IPS DF 6.9 (cell line): ENCODE measurements at regions not wholly inside any gene's neighbourhood (a gene's known extent, or its start where the extent isn't known, plus 50 kb on each side); places are given as distances from the start of the nearest gene placed in this dataset.

Experiments used
- DNase-seq: peaks from one replicate; pipeline ENCODE4 v3.0.0-alpha.2; 2013; ENCODE audit warnings: low read depth, low spot score
- H3K27ac ChIP-seq: one replicate; pipeline ENCODE4 v1.5.1; 2013; ENCODE audit warnings: low read length, control low read depth
- H3K27me3 ChIP-seq: 2 replicates; pipeline ENCODE4 v1.6.1; 2013; ENCODE audit warnings: mild to moderate bottlenecking, low read length; ENCODE audit not compliant: control insufficient read depth, insufficient read depth
- H3K36me3 ChIP-seq: 2 replicates; pipeline ENCODE4 v1.6.1; 2013; ENCODE audit warnings: low read length; ENCODE audit not compliant: control insufficient read depth, insufficient read depth
- H3K4me1 ChIP-seq: 2 replicates; pipeline ENCODE4 v1.6.1; 2013; ENCODE audit warnings: low read length; ENCODE audit not compliant: control insufficient read depth, insufficient read depth
- H3K4me3 ChIP-seq: 2 replicates; pipeline ENCODE4 v1.5.1; 2013; ENCODE audit warnings: mild to moderate bottlenecking, low read length
- H3K9me3 ChIP-seq: 2 replicates; pipeline ENCODE4 v1.6.1; 2013; ENCODE audit warnings: low read length, inconsistent platforms; ENCODE audit not compliant: control insufficient read depth, insufficient read depth
- WGBS: extraction: QIAGEN DNeasy Blood & Tissue Kit; methylation state at CpG from one replicate; pipeline ENCODE4 v1.1.7; 2013; ENCODE audit warnings: mixed read lengths, missing lambda C conversion rate; ENCODE audit not compliant: insufficient read length, insufficient coverage; 5-methylcytosine and 5-hydroxymethylcytosine counted together

- H3K4me1 ChIP-seq: peaks cover 2% of the 10 kb centered on the region; the same call in 1 of the 2 replicates
- WGBS: no CpG with 5 or more reads among the region's 12 CpGs
- DNase-seq: no peak
- no peak overlapping the region for H3K27ac ChIP-seq
- H3K36me3 ChIP-seq: no peaks in the 10 kb centered on the region
- H3K9me3 ChIP-seq: no peaks in the 10 kb centered on the region
- H3K27me3 ChIP-seq: no peaks in the 10 kb centered on the region
- no peak overlapping the region for H3K4me3 ChIP-seq
These were observed 579.6 kb downstream of the NLGN4X start for GRCh38 chrX:5648941-5649568.

DNA sequence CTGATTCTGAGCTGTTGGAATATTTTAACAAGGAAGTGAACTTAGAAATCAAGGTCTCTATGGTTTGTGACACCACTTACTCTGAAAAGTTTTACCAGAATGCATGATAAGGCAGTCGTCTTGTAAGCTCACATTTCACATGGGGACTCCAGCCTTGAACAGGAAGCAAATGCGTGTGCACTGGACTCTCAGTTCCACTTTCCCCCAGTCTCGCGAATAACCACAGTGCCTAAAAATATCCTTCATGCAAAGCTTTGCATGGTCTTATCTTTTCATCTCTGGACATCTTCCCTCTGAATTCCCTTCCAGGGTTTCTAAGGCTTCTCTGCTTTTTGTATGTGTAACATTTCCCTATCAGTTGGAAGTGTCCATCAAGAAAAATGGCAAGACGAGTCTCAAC lies 581.8 kb downstream of the NLGN4X start:
- Histone ChIP-seq H3K27me3 (no peaks in the 10 kb centered on the region), H3K4me1 (peaks cover 2% of the 10 kb centered on the region; the same call in 1 of the 2 replicates), H3K27ac (no peak overlapping the region), H3K9me3 (no peaks in the 10 kb centered on the region), H3K36me3 (no peaks in the 10 kb centered on the region), H3K4me3 (no peak overlapping the region)
- no CpG with 5 or more reads among the region's 5 CpGs for WGBS
- no peak for DNase-seq

DNA sequence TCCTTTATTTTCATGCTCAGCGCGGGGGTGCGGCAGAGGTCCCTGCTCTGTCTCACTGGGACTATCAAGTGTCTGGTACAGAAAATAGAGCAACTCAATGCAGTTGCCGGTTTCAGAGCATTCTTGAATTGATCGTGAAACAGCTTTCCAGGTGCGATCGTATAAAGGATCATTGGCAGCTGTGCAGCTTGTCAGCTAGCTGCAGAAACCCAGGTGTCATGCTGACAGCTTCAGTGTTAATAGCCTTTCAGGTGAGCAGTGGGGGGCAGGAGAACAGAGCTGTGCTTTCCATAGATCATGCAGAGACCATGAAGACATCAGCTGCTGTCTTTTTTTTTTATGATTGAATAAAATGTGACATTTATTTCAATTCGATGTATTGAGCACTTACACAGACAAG lies 583.9 kb downstream of the NLGN4X start:
- no peaks in the 10 kb centered on the region for H3K9me3 ChIP-seq
- peaks cover 2% of the 10 kb centered on the region; the same call in 1 of the 2 replicates for H3K4me1 ChIP-seq
- DNase-seq: no peak
- H3K27ac ChIP-seq: no peak overlapping the region
- H3K4me3 ChIP-seq: no peak overlapping the region
- no peaks in the 10 kb centered on the region for H3K36me3 ChIP-seq
- H3K27me3 ChIP-seq: no peaks in the 10 kb centered on the region
- no CpG with 5 or more reads among the region's 8 CpGs for WGBS

DNA sequence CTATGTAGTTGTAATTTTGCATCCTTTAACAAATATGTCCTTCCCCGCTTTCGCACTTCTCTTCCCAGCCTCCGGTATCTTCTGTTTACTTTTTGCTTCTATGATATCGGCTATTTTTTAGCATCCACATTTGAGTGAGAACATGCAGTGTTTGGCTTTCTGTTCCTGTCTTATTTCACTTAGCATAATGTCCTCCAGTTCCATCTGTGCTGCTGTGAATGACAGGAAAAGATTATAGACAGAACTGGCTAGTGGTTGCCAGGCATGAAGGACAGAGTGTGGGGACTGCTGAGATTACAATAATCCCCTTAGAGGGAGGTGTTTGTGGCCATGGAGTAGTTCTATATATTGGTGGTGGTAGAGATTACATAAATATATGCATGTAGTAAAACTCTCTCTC lies 588.6 kb downstream of the NLGN4X start:
- H3K9me3 ChIP-seq: no peaks in the 10 kb centered on the region
- no peak overlapping the region for H3K27ac ChIP-seq
- DNase-seq: no peak
- H3K4me1 ChIP-seq: no peaks in the 10 kb centered on the region
- WGBS: no CpG with 5 or more reads among the region's 4 CpGs
- H3K4me3 ChIP-seq: no peak overlapping the region
- no peaks in the 10 kb centered on the region for H3K27me3 ChIP-seq
- no peaks in the 10 kb centered on the region for H3K36me3 ChIP-seq

DNA sequence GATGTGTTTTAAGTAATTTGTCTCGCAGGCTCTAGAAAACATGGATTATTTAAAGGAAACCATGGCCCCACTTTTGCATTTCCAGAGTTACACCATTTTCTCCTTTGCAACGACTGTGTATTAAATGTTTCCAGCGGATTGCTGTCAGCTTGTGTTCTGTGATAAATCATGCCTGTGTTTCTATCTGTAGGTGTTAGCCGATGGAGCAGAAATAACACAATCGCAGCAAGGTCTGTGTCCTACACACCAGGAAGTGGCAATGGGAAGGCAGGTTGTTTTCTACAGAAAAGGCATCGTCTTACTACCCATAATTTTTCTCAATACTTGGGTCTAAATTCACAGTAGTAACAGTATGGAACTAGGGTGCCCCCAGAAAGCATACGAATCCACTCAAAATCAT lies 590.1 kb downstream of the NLGN4X start:
- no peak overlapping the region for H3K27ac ChIP-seq
- no peaks in the 10 kb centered on the region for H3K27me3 ChIP-seq
- no CpG with 5 or more reads among the region's 7 CpGs for WGBS
- no peak for DNase-seq
- no peak overlapping the region for H3K4me3 ChIP-seq
- H3K36me3 ChIP-seq: no peaks in the 10 kb centered on the region
- no peaks in the 10 kb centered on the region for H3K9me3 ChIP-seq
- no peaks in the 10 kb centered on the region for H3K4me1 ChIP-seq

- H3K4me1 ChIP-seq: no peaks in the 10 kb centered on the region
These were observed 595.8 kb downstream of the NLGN4X start for GRCh38 chrX:5632887-5633286.

DNA sequence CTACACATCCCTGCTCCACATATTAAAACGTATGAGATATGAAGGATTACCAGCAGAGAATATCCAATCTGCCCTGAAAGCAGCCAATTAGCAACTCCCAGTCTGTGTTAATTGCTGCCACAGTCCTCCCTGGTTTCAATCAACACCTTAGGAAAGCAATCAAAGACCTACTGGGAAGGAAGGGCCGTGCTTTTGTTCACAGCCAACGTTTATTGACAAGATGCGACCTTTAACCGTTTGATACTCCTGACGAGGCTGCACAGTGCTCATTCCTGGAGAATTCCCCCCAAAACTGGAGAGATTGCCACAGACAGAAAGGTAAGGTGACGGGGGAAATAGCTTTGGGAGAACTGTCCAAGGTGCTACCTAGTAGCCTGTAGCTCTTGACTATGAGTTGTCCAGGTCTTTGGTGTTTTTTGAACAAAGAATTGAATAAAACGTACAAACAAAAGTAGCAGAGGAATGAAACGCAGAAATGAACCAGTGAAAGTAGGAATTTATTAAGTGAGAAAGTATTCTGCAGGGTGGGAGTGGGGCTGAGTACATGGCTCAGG lies 596.5 kb downstream of the NLGN4X start:
- WGBS: no CpG with 5 or more reads among the region's 9 CpGs

More at GRCh38 chrX:5632887-5633286, 595.8 kb downstream of the NLGN4X start:
- H3K36me3 ChIP-seq: no peaks in the 10 kb centered on the region
- H3K27me3 ChIP-seq: no peaks in the 10 kb centered on the region
- DNase-seq: no peak
- H3K9me3 ChIP-seq: no peaks in the 10 kb centered on the region
- no peak overlapping the region for H3K4me3 ChIP-seq
- H3K27ac ChIP-seq: no peak overlapping the region

DNA sequence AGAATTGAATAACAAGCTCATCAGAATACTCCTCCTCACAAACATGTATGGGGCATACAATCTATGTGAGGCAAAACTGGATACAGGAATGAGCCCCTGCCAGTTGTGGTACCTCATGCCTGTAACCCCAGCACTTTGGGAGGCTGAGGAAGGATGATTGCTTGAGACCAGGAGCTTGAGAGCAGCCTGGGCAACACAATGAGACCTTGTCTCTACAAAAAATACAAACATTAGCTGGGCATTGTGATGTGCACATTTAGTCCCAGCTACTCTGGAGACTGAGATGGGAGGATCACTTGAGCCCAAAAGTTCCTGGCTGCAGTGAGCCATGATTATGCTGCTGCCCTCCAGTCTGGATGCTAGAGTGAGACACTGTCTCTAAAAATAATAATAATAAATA lies 611.0 kb downstream of the NLGN4X start:
- no peak for DNase-seq
- Histone ChIP-seq H3K4me1 (no peaks in the 10 kb centered on the region), H3K27ac (no peak overlapping the region), H3K36me3 (no peaks in the 10 kb centered on the region), H3K4me3 (no peak overlapping the region), H3K27me3 (no peaks in the 10 kb centered on the region), H3K9me3 (no peaks in the 10 kb centered on the region)

More for the DNA sequence above, 596.5 kb downstream of the NLGN4X start:
- Histone ChIP-seq H3K27ac (no peak overlapping the region), H3K9me3 (no peaks in the 10 kb centered on the region), H3K4me3 (no peak overlapping the region), H3K27me3 (no peaks in the 10 kb centered on the region), H3K36me3 (no peaks in the 10 kb centered on the region), H3K4me1 (no peaks in the 10 kb centered on the region; the same call in 1 of the 2 replicates)
- DNase-seq: no peak

DNA sequence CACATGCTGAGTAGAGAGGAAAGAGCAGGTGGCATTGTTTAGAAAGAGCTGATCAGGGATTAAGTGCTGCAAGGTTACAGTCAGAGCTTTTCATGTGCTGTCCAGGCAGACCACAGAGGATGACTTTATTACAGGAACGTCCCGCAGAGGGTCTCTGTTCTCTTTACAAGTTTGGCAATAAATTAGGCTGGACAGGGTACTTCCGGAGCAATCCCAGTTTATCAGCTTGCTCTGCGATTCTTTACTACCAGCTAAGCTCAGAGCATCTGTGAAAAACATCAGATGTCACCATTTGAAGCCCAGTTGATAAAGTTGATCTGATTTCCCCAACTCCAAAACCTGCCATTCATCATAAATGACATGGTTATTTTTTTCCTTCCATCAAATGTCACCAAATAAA lies 633.1 kb downstream of the NLGN4X start:
- DNase-seq: no peak
- H3K4me3 ChIP-seq: no peak overlapping the region
- H3K27ac ChIP-seq: no peak overlapping the region
- H3K27me3 ChIP-seq: no peaks in the 10 kb centered on the region
- WGBS: no CpG with 5 or more reads among the region's 4 CpGs
- no peaks in the 10 kb centered on the region for H3K36me3 ChIP-seq
- no peaks in the 10 kb centered on the region for H3K9me3 ChIP-seq
- H3K4me1 ChIP-seq: no peaks in the 10 kb centered on the region

GRCh38 chrX:5586726-5587125 lies 641.9 kb downstream of the NLGN4X start:
- Histone ChIP-seq H3K9me3 (no peaks in the 10 kb centered on the region), H3K36me3 (no peaks in the 10 kb centered on the region), H3K27ac (no peak overlapping the region), H3K27me3 (no peaks in the 10 kb centered on the region), H3K4me3 (no peak overlapping the region), H3K4me1 (no peaks in the 10 kb centered on the region)
- no peak for DNase-seq

DNA sequence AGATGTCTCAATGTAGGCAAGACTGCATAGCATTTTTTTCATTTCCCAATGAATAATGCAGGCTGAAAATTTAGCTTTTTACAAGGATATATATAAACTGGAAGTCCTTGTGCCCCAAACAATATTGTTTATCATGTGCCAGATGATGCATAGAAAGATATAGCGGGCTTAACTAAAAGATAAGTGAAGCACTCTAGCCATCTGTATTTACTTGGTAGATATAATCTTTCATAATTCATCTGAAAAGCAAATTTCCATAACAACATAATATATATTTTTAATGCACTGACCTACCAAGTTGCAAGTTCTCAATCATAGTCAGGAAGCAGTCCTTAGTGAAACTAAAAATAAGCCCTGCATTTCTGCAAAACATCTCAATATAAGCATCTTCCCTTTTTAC lies 653.3 kb downstream of the NLGN4X start:
- H3K27me3 ChIP-seq: no peaks in the 10 kb centered on the region
- no peaks in the 10 kb centered on the region for H3K4me1 ChIP-seq
- H3K27ac ChIP-seq: no peak overlapping the region
- DNase-seq: no peak
- H3K9me3 ChIP-seq: no peaks in the 10 kb centered on the region
- H3K36me3 ChIP-seq: no peaks in the 10 kb centered on the region
- WGBS: no CpG with 5 or more reads among the region's 1 CpG
- H3K4me3 ChIP-seq: no peak overlapping the region
